ENCODE measurements at regions not wholly inside any gene's neighbourhood (a gene's known extent, or its start where the extent isn't known, plus 50 kb on each side); places are given as distances from the start of the nearest gene placed in this dataset.

DNA sequence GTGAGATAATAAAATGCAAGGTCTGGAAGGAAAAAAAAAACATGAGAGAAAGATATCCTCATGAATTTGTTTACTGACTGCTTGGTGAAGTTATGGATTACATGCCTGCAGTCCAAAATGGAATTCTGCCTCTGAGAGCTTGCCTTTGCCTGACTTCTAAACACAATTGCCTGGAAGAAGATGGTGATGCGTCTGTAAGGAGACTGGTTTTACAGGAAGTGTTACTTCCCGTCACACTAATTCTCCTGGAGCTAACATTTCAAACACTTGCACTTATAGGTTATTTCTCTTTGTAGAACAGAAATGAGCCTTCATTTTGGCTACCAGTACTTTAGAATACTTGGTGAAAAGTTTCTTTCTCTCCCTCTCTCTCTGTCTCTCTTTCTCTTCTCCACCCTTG lies 884.3 kb downstream of the TSN start:
- no peak for TF ChIP-seq FOXA1 (IDR thresholded peaks at IDR 0.05)
- TF ChIP-seq SUZ12 (IDR thresholded peaks at IDR 0.05): no peak

Measured in HEK293T (cell line).